ENCODE measurements at regions not wholly inside any gene's neighbourhood (a gene's known extent, or its start where the extent isn't known, plus 50 kb on each side); places are given as distances from the start of the nearest gene placed in this dataset.

GRCh38 chr18:30149585-30149984 is 893.0 kb downstream of the DSC3 start:
- FAIRE-seq, result no peak

GRCh38 chr18:30142870-30143269 is 899.7 kb downstream of the DSC3 start:
- no peaks in the 10 kb centered on the region for H3K27me3 ChIP-seq (replicated peaks in 1 of 2; ENCODE audit: control insufficient read depth in 2 of 2, insufficient read depth in 2 of 2, low read length in 1 of 2)
- no peaks in the 10 kb centered on the region for H3K36me3 ChIP-seq (ENCODE audit: control insufficient read depth in 2 of 2, insufficient read depth in 2 of 2, low read length in 1 of 2)
- CTCF ChIA-PET, result no interaction called here
- WGBS (ENCODE audit: insufficient coverage, insufficient replicate concordance, low lambda C conversion rate, missing lambda C conversion rate), result 38% methylated on average over 5 of the region's 5 CpGs
- SMC1A ChIA-PET (ENCODE audit: uncharacterized antibody, unreplicated experiment), result no interaction called here
- no peaks in the 10 kb centered on the region for H3K4me1 ChIP-seq (ENCODE audit: control insufficient read depth, insufficient read depth, low read length)
- no peak for ATAC-seq
- H3K9me3 ChIP-seq (replicated peaks; ENCODE audit: control insufficient read depth, insufficient read depth, low read length), result no peaks in the 10 kb centered on the region
- H3K27ac ChIP-seq (ENCODE audit: control insufficient read depth, insufficient read depth), result no peak overlapping the region
- POLR2A ChIA-PET, result no interaction called here
- no peaks in the 10 kb centered on the region for H3K79me2 ChIP-seq (ENCODE audit: control insufficient read depth, insufficient read depth, low read length)
- no TSS peak for BruUV-seq (replicated peaks)
- TF ChIP-seq STAT3 (IDR thresholded peaks at IDR 0.05; ENCODE audit: low read depth, low read length) (no peak), MAX (IDR thresholded peaks at IDR 0.05; ENCODE audit: low read depth, low read length) (no peak), SUZ12 (IDR thresholded peaks at IDR 0.05; ENCODE audit: unreplicated experiment) (no peak)
- no peaks in the 10 kb centered on the region for H4K20me1 ChIP-seq (ENCODE audit: control insufficient read depth, insufficient read depth)
- H3K4me3 ChIP-seq, result no peak overlapping the region
- FAIRE-seq, result no peak
- H3K4me2 ChIP-seq (ENCODE audit: control insufficient read depth, insufficient read depth), result no peak overlapping the region
- H2AFZ ChIP-seq (ENCODE audit: control insufficient read depth, low read depth, low read length), result no peak overlapping the region
- intact Hi-C loops (cut with micrococcal nuclease; ENCODE audit: unreplicated experiment), result no loop called here
- RAD21 ChIA-PET (ENCODE audit: unreplicated experiment), result no interaction called here
- H3K9ac ChIP-seq (ENCODE audit: control insufficient read depth, insufficient read depth, low read length), result no peak overlapping the region
- in situ Hi-C loops (cut with MboI), result no loop called here
- no peak for DNase-seq (ENCODE audit: low read depth, low spot score)

More at GRCh38 chr18:30149585-30149984, 893.0 kb downstream of the DSC3 start:
- no peak overlapping the region for H3K4me2 ChIP-seq (ENCODE audit: control insufficient read depth, insufficient read depth)
- no peaks in the 10 kb centered on the region for H3K27me3 ChIP-seq (replicated peaks in 1 of 2; ENCODE audit: control insufficient read depth in 2 of 2, insufficient read depth in 2 of 2, low read length in 1 of 2)
- CTCF ChIA-PET, result no interaction called here
- H2AFZ ChIP-seq (ENCODE audit: control insufficient read depth, low read depth, low read length), result no peak overlapping the region
- in situ Hi-C loops (cut with MboI), result no loop called here
- no peaks in the 10 kb centered on the region for H3K4me1 ChIP-seq (ENCODE audit: control insufficient read depth, insufficient read depth, low read length)
- no TSS peak for BruUV-seq (replicated peaks)
- ATAC-seq (no peak), DNase-seq (ENCODE audit: low read depth, low spot score) (no peak)
- SMC1A ChIA-PET (ENCODE audit: uncharacterized antibody, unreplicated experiment), result no interaction called here
- intact Hi-C loops (cut with micrococcal nuclease; ENCODE audit: unreplicated experiment), result no loop called here
- no peaks in the 10 kb centered on the region for H4K20me1 ChIP-seq (ENCODE audit: control insufficient read depth, insufficient read depth)
- RAD21 ChIA-PET (ENCODE audit: unreplicated experiment), result no interaction called here
- H3K9me3 ChIP-seq (replicated peaks; ENCODE audit: control insufficient read depth, insufficient read depth, low read length), result no peaks in the 10 kb centered on the region
- H3K9ac ChIP-seq (ENCODE audit: control insufficient read depth, insufficient read depth, low read length), result no peak overlapping the region
- H3K36me3 ChIP-seq (ENCODE audit: control insufficient read depth in 2 of 2, insufficient read depth in 2 of 2, low read length in 1 of 2), result no peaks in the 10 kb centered on the region
- no peak for TF ChIP-seq ASH2L (IDR thresholded peaks at IDR 0.05; ENCODE audit: borderline replicate concordance, low read depth)
- TF ChIP-seq STAT3 (IDR thresholded peaks at IDR 0.05; ENCODE audit: low read depth, low read length), result no peak
- TF ChIP-seq ESRRA (IDR thresholded peaks at IDR 0.05; ENCODE audit: low read length), result no peak
- TF ChIP-seq MEF2A (IDR thresholded peaks at IDR 0.05; ENCODE audit: insufficient read depth, low read depth, low read length), result no peak
- TF ChIP-seq SUPT20H (IDR thresholded peaks at IDR 0.05; ENCODE audit: borderline replicate concordance, control insufficient read depth, low read depth, low read length), result no peak
- TF ChIP-seq MTA3 (IDR thresholded peaks at IDR 0.05; ENCODE audit: borderline replicate concordance, low read length), result no peak
- TF ChIP-seq CBX5 (IDR thresholded peaks at IDR 0.05; ENCODE audit: low read depth), result no peak
- H3K4me3 ChIP-seq, result no peak overlapping the region
- no peaks in the 10 kb centered on the region for H3K79me2 ChIP-seq (ENCODE audit: control insufficient read depth, insufficient read depth, low read length)
- POLR2A ChIA-PET, result no interaction called here
- no peak overlapping the region for H3K27ac ChIP-seq (ENCODE audit: control insufficient read depth, insufficient read depth)
